ENCODE measurements at regions not wholly inside any gene's neighbourhood (a gene's known extent, or its start where the extent isn't known, plus 50 kb on each side); places are given as distances from the start of the nearest gene placed in this dataset.

GRCh38 chr21:19013916-19014315 is 610.3 kb upstream of the TMPRSS15 start:
- H3K27me3 ChIP-seq, result no peaks in the 10 kb centered on the region
- ATAC-seq (no peak), DNase-seq (no peak)
- H3K36me3 ChIP-seq, result no peaks in the 10 kb centered on the region
- no peaks in the 10 kb centered on the region for H3K9me3 ChIP-seq
- intact Hi-C loops (cut with DNase I), result no loop called here
- H3K27ac ChIP-seq, result no peak overlapping the region
- H3K4me3 ChIP-seq, result no peak overlapping the region
- TF ChIP-seq CTCF (IDR thresholded peaks at IDR 0.05), result no peak
- no peaks in the 10 kb centered on the region for H3K4me1 ChIP-seq

GRCh38 chr21:19018529-19018928 is 614.9 kb upstream of the TMPRSS15 start:
- intact Hi-C loops (cut with DNase I), result no loop called here
- Histone ChIP-seq H3K9me3 (no peaks in the 10 kb centered on the region), H3K27me3 (no peaks in the 10 kb centered on the region), H3K4me1 (no peaks in the 10 kb centered on the region), H3K4me3 (no peak overlapping the region), H3K36me3 (no peaks in the 10 kb centered on the region), H3K27ac (no peak overlapping the region)
- no peak for DNase-seq
- ATAC-seq, result no peak
- no peak for TF ChIP-seq CTCF (IDR thresholded peaks at IDR 0.05)

- H3K9me3 ChIP-seq, result no peaks in the 10 kb centered on the region
- no peak overlapping the region for H3K4me3 ChIP-seq
- TF ChIP-seq CTCF (IDR thresholded peaks at IDR 0.05), result no peak
- no peaks in the 10 kb centered on the region for H3K36me3 ChIP-seq
- H3K27ac ChIP-seq, result no peak overlapping the region
- intact Hi-C loops (cut with DNase I), result no loop called here
- H3K27me3 ChIP-seq, result no peaks in the 10 kb centered on the region
- DNase-seq (no peak), ATAC-seq (no peak)
- H3K4me1 ChIP-seq, result no peaks in the 10 kb centered on the region
Observed at GRCh38 chr21:19022978-19023377, 619.4 kb upstream of the TMPRSS15 start.

DNA sequence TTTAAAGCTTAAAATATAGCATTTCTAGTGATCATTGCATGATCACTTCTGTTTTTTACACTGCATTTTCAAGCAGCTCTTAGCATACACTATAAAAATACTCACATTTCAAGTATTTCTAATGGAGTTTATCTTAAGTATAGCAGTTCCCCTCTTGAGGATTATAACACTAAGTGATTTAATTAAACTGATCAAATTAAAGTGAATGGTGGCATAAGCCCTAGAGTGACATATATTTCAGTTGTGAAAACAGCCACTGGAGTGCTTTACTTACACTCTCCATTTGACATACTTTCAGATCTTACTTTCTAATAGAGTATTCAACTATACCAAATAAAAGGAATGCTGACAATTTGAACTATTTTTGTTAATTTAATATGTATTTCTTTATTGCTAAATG is 623.3 kb upstream of the TMPRSS15 start:
- intact Hi-C loops (cut with DNase I), result no loop called here
- H3K4me1 ChIP-seq, result no peaks in the 10 kb centered on the region

DNA sequence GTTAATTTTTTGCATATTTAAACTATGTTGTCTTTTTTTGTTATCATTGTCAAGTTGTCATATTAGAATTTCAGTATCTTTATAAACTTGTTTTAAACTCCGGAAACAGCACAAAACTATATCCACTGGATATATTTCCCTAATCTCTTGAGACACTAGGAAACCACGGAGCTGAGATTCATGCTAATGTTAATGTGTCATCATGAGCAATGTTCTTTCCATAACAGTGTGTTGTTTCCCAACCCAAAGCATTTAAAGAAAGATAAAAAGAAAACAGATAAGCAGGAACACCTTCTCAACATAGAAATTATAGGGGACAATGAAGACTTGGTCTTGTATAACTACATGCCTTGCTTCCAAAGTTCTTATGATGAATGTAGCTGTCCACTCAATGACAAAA is 626.2 kb upstream of the TMPRSS15 start:
- no peak for TF ChIP-seq CTCF (IDR thresholded peaks at IDR 0.05)
- ATAC-seq (no peak), DNase-seq (no peak)
- Histone ChIP-seq H3K9me3 (no peaks in the 10 kb centered on the region), H3K4me1 (no peaks in the 10 kb centered on the region), H3K36me3 (no peaks in the 10 kb centered on the region), H3K27ac (no peak overlapping the region), H3K4me3 (no peak overlapping the region), H3K27me3 (no peaks in the 10 kb centered on the region)
- intact Hi-C loops (cut with DNase I), result no loop called here

More for the DNA sequence above, 623.3 kb upstream of the TMPRSS15 start:
- no peak overlapping the region for H3K4me3 ChIP-seq
- H3K9me3 ChIP-seq, result no peaks in the 10 kb centered on the region
- ATAC-seq (no peak), DNase-seq (no peak)
- TF ChIP-seq CTCF (IDR thresholded peaks at IDR 0.05), result no peak
- no peak overlapping the region for H3K27ac ChIP-seq
- H3K36me3 ChIP-seq, result no peaks in the 10 kb centered on the region
- H3K27me3 ChIP-seq, result no peaks in the 10 kb centered on the region

DNA sequence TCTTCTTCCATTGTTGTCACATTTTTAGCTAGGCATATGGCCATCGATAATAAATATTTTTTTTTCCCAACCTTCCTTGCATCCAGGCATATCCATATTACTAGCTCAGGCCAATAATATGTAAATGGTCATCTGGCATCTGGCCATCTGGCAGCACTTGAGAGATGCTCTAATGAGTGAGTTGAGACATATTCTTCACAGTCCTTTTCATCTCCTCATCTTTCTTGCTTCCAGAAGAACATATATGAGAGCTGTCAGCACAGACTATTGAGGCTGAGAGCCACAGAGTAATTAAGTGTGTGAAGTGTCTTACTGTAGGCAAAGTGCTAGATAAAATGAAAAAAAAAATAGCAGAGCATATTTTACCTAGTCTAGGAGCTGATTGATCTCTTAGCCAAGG is 628.4 kb upstream of the TMPRSS15 start:
- H3K36me3 ChIP-seq, result no peaks in the 10 kb centered on the region
- no peaks in the 10 kb centered on the region for H3K27me3 ChIP-seq
- TF ChIP-seq CTCF (IDR thresholded peaks at IDR 0.05), result no peak
- no peak overlapping the region for H3K27ac ChIP-seq
- no peak overlapping the region for H3K4me3 ChIP-seq
- no peaks in the 10 kb centered on the region for H3K9me3 ChIP-seq
- intact Hi-C loops (cut with DNase I), result no loop called here
- no peak for ATAC-seq
- H3K4me1 ChIP-seq, result no peaks in the 10 kb centered on the region
- DNase-seq, result no peak
